Sigmoid colon (tissue), 3 donors: ENCODE measurements at regions not wholly inside any gene's neighbourhood (a gene's known extent, or its start where the extent isn't known, plus 50 kb on each side); places are given as distances from the start of the nearest gene placed in this dataset.

Experiments used
- small RNA-seq, 3 donors: library from RNA; depleted of rRNA; stranded (forward); fragments of <200 nt; gene quantifications; one replicate each; pipeline ENCODE3, GENCODE V24; 2016

Small RNA genes lying in the stretch of these regions (small RNA-seq; reads per million reads assigned to genes)
- gene RNU6-873P (0 reads per million in 3 donors), gene RNU6ATAC6P (0 reads per million in 3 donors)
